Left lobe of liver (tissue), 2 donors: ENCODE measurements at regions not wholly inside any gene's neighbourhood (a gene's known extent, or its start where the extent isn't known, plus 50 kb on each side); places are given as distances from the start of the nearest gene placed in this dataset.

Experiments used
- ATAC-seq: fragments of 200-7000 bp; cut with Tn5 transposase; one replicate; pipeline ENCODE4 v1.9.1; 2020; ENCODE audit warnings: mild to moderate bottlenecking, moderate library complexity
- DNase-seq: peaks from one replicate; pipeline ENCODE4 v3.0.0-alpha.2; 2020; ENCODE audit warnings: low spot score
- donor health status: DM: no; HTN: no; CAD: no; lungs with moderate emphysema.
- donor health status: DM: no; HTN: yes; CAD: no.

GRCh38 chr1:222301652-222302051 is 246.3 kb downstream of the HHIPL2 start:
- ATAC-seq (no peak), DNase-seq (no peak)

- DNase-seq: no peak
- no peak for ATAC-seq
Observed at GRCh38 chr1:222299524-222299923, 248.4 kb downstream of the HHIPL2 start.

- ATAC-seq (no peak), DNase-seq (no peak)
Observed at GRCh38 chr1:222290866-222291265, 257.0 kb downstream of the HHIPL2 start.

DNA sequence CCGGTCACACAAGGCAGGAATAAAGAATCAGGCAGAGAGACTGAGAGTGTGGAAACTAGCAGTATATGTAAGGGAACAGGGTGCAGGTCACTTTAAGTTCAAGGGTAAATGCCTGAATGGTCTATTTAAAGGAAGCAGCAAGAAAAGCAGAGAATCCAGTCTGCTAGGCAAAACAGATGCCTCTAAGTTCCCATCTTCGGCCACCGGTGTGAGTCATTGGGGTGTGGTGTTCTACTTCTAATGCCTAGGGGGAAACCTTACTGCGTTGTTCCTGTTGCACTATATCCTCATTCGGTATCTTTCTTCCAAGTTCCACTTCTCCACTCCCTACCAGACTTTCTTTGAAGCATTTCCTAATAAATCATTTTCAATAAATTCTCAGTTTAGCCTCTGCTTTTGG is 259.9 kb downstream of the HHIPL2 start:
- no peak for DNase-seq
- ATAC-seq: no peak

- no peak for DNase-seq
Observed at GRCh38 chr1:222286011-222286410, 261.9 kb downstream of the HHIPL2 start.

DNA sequence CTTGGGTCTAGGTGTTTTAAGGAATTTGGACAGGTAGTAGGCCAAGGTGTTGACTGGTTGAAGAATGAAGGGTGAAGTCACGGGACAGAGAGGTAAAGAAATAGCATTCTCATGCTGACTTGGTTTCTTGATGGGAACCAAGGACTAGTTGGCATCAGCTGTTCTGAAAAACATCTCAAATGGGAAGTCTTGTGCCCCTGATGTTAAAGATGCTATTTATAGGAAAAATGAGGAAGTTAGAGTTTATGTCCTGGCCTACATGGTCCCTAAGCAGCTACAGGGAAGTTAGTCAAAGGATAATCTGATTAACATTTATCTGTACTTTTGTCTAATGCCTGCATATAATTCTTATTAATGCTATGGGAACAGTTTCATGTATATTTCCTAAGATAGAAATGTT is 262.4 kb downstream of the HHIPL2 start:
- no peak for ATAC-seq

More at GRCh38 chr1:222286011-222286410, 261.9 kb downstream of the HHIPL2 start:
- no peak for ATAC-seq

GRCh38 chr1:222284466-222284865 is 263.4 kb downstream of the HHIPL2 start:
- ATAC-seq (no peak), DNase-seq (no peak)

More for the DNA sequence above, 262.4 kb downstream of the HHIPL2 start:
- no peak for DNase-seq

DNA sequence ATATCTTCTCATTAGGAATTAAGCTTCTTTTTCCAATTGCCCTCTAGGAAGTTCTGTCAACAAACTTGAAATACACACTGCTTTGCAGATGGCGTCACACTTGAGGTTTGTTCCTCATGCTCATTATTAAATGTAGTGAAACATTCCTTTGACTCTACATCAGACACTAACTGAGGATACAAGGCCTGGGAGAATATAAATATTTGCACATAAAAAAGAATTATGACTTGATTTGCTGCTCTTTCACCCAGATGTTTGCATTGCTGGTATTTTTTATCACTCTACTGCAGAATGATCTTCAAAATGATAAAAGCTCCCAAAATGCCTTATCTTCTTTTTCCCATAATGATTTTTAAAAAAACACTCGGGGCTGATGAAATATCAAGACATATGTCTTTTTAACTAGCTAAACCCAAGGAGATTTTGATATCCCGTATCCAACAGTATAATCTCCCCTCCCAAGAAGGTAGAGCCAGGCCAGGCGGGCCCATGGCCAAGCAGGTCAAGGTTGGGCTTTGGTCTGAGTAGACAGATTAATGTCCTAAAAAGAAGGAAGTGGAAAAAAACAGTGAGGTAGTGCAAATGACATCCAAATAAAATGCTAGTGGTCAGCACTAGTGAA is 264.6 kb downstream of the HHIPL2 start:
- DNase-seq (no peak), ATAC-seq (no peak)

DNA sequence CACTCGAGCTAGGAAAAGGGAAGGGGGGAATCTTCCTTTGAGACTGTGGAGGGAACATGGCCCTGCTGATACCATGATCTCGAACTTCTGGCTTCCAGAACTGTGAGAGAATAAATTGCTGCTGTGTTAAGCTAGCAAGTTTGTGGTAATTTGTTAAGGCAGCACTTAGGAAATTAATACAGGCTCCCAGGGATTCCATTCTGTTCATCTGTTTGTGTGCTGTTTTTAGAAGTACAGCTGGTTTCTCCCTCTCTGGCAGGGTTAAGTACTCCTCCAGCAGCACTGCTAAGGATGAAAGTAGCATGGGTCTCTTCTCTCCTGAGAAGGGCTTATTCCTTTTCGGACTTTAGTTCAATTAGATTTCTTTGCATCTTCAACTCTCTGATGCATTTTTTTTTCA is 268.3 kb downstream of the HHIPL2 start:
- ATAC-seq (no peak), DNase-seq (no peak)

DNA sequence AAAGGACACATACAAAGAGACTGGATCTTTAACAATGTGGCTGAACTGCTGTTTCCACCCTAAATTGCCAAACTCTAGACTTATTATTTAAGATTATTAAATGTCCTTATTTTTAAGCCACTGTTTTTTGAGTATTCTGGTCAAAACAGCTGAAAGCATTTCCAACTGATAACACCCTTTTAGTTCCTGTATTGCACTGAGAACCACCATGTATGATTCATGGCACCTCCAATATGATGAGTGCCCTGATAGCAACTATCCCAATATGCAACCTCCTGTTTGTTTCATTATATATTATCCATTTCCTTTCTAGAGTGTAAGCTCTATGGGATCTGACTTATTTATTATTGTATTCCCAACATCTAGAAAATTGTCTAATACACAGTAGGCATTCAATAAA is 269.4 kb downstream of the HHIPL2 start:
- DNase-seq (no peak), ATAC-seq (no peak)

DNA sequence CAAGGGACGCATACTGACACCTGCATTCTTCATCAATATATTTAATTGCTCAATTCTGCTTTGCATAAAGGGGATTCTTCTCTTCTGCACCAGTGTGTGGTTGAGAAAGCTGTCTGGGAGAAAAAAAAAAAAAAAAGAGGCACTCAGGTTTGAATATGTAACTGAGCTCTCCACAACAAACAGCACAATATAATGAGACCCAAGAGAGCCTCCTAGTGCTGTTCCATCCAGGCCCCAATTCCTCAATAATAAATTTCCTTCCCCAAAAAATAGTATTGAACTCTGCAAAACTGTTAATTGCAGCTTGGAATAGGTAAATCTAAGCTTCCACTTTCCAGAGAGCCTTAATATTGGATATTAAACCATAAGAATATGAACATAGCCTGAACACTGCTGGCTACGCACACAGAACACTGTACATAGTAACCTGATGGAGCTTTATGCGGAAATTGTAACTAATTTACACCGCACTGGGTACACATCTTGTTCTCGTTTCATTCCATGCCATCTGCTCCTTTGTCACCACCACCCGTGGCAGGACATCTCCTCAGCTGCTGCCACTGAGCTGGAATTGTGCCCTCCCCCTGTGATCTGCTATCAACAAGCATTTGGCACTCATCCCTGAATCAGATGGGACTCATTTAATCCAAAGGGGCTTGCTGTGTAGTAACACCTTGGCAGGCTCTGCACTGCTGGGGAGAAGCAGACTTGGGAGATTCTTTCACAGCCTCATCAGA is 272.0 kb downstream of the HHIPL2 start:
- no peak for DNase-seq
- no peak for ATAC-seq

DNA sequence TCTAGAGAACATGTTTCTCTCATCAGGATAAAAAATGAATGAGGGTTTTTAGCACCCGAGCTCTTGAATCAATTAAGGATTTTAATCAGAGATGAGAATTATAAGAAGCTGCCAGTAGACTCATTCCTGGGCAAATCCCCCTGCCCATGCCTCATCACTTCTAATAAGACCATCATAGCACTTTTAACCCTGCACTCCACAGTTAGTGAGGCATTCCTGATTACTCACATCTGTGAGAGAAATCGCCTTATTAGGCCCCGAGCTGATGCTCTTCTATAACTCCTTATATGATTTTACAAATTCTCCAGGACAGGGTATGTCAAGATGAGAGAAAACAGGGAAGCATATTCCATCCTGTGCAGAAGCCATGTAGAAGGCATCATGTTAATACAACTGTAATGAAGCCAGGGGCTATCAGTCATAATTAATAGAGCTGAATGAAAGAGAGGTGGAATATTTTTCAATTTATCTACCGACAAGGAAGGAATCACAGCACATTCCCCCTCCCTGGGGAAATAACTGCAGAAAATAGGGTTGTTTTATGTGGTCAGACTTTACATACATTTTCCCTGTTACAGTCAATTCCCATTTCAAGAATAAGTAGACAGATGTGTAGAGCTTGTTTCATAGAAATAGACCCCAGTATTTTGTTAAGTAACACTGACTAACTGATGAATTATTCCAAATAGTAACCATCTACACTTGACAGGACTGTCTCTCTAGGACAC is 272.7 kb downstream of the HHIPL2 start:
- no peak for ATAC-seq
- DNase-seq: no peak

DNA sequence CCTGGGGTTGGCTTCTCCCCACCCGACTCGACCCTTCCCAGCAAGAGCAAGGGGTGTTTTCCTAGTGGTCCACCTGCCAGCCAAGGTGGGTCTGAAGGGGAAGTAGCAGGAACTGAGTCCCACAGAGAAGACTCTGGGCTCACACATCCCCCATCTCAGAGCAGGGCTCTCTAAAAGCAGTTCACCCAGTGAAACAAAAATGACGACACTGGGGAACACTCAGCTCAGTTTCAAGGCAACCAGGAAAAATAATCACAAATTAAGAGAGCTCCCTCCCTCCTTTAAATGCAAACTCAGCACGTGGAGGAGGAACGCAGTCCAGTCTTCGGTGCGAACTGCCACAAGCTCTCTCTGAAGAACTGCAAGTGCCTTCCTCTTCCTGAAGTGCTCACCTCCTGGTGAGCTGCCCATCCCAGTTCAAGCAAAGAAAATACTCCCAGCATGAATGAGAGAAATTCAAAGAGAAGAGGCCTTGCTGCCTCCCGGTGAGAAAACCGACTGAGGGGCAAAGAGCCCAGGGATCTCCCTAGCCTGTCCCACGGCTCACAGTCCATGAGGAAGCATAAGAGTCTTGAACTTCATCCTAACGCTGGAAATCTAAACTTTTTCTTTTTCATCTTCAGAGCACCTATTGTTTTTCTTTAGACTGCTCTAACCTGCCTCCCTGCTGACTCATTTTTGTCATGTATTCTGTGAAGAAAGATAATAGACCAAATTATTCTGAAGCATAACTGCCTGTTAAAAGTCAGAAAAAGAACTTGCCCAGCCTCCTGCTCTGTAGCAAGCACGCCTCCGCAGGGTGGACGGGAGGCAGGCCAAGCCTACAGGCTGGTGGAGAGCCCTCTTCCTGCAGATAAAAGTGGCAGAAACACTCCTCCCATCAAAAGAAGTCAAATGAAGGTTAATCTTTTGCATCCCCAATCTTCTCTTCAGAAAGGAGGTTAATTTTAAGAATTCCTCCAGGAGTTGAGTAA is 281.4 kb downstream of the HHIPL2 start:
- ATAC-seq: no peak
- DNase-seq: no peak

DNA sequence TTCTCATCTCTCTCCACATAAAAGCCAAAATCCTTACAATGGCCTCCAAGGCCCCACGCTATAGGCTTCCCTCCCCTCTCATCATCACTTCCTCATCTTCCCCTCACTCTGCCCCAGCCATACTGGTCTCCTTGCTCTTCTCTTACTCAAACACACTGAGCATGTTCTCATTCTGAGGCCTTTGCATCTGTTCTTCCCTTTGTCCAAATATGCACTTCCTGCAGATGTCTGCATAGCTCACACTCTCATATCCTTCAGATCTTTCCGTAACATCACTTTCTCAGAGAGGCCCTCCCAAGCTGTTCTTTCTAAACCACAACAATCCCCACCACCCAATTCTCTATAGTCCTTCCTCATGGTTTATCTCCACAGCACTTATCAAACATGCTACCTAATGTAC is 284.1 kb downstream of the HHIPL2 start:
- DNase-seq (no peak), ATAC-seq (no peak)

DNA sequence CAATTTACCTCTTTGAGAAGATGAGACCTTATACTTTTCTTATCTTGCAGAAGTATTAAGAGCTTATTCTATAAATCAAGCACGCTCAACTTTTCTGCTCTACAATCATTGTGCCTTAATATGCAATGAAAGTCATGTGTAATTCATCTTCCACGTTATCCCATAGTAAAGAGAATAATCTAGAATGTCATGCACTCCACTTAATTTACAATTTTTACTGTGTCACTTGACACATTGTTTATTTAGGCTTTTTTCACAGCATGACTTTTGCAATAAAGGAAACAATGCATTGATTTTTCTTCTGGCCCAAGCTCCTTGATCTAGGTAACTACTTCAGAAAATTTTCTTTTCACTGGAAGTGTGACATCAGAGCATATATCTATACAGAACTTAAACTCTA is 290.9 kb downstream of the HHIPL2 start:
- ATAC-seq: no peak
- no peak for DNase-seq

- ATAC-seq (no peak), DNase-seq (no peak)
Observed at GRCh38 chr1:222256058-222256457, 291.8 kb downstream of the HHIPL2 start.

GRCh38 chr1:222252788-222253187 is 295.1 kb downstream of the HHIPL2 start:
- DNase-seq: no peak
- ATAC-seq: no peak

DNA sequence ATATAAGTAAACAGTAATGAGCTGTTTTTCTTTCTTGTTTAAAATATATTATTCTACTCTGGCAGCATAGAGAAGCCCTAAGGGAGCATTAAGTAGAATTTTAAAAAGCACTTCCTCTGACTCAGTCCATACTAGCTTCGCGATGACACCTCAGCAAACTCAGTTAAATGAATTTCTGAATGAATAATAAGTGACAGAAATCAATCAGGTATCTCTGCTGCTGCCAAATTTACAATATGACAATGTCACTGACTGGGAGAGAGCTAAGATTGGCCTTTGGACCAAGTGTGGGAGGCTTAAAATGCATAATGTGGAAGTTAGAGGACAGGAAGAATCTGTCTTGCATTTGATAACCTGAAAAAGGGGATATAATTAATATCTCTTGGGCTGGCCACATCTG is 296.1 kb downstream of the HHIPL2 start:
- DNase-seq (no peak), ATAC-seq (peak; percentile 33)

DNA sequence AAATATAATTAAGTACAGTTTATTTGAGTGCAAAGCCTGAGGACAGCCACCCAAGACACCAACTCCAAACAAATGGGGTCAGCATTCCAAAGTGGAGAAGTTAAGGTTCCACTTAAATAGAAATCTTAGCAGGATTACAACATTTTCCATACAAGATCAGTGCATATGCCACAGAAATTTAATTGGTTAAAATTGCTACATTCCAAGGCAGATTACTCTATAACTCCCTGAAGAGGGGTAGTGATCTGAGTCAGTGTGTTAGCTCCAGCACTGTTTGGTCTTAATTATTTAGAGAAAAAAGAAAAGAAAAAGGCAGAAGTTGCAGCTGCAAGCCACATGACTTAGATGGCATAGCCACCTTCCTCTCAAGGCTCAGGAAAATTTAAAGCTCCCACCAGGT is 297.5 kb downstream of the HHIPL2 start:
- ATAC-seq (no peak), DNase-seq (no peak)

- DNase-seq (no peak), ATAC-seq (no peak)
Observed at GRCh38 chr1:222247811-222248310, 300.0 kb downstream of the HHIPL2 start.

DNA sequence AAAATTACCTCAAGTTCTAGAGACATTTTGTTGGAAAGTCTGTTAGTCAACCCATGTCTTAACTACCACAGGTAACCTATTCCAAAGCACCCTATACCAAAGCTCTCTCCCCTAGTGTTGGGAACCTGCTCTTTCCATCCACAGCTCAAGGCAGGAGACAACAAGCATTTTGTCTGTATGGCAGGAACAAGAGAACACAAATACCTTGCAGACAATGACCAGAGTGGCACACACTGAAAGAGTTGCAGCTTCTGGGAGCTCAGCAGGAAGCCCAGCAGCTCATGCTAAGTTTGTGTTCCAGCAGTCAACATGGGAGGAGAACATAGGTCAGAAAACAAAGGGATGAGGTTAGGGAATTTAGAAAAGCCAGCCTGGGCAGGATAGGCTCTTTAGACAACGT is 300.8 kb downstream of the HHIPL2 start:
- no peak for ATAC-seq
- no peak for DNase-seq
